ENCODE measurements at regions not wholly inside any gene's neighbourhood (a gene's known extent, or its start where the extent isn't known, plus 50 kb on each side); places are given as distances from the start of the nearest gene placed in this dataset.
A peak's percentile ranks its signal among the peaks of the same experiment; 100 is the strongest.

DNA sequence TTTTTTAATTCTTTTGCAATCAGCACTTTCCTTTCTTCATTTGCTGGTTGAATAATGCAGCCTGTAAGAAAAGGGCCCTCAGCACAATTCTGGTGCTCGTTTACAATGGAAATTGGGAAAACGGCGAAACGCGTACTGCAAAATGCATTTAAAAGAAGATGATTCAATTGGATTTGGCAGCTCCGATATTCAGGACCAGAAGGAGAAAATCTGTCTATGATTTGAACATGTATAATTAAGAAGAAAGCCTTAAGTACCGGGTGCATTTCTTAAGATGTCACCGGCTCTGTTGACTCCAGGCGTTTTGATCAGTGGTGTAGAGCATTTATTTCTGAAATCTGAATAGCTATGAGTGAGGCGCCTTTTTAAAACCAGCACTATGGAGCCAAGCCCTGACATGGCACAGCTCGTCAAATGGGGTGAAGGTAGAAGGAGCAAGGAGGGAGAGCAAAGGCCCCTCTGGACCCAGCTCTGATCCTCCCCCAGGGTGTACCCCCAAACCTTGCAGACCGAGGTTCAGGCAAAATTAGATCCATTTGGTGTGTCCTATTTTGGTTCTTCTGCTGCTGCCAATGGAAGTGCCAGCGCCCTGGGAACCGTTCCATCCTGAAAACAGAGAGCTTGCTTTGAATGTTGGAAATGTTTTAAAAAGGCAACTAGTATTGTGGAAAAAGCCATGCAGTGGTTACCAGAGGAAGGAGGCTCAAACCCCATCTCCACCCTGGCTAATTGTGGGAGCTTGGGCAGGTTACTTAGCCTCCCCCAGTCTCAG lies 161.4 kb upstream of the RPL38 start:
- H3K27me3 ChIP-seq, result no peaks in the 10 kb centered on the region
- H3K4me1 ChIP-seq, result peaks cover 0 to 11% (median 8%) of the 10 kb centered on the region in 4 donors
- no peaks in the 10 kb centered on the region for H3K36me3 ChIP-seq
- no peak for TF ChIP-seq CTCF (IDR thresholded peaks at IDR 0.05)
- intact Hi-C loops (cut with DNase I; ENCODE audit: low total_unique reads), result no loop called here
- no peak overlapping the region for H3K27ac ChIP-seq
- no peak overlapping the region for H3K4me3 ChIP-seq
- no peaks in the 10 kb centered on the region for H3K9me3 ChIP-seq
- no peak for DNase-seq

GRCh38 chr17:74042744-74043486 lies 160.6 kb upstream of the RPL38 start:
- Histone ChIP-seq H3K27ac (no peak overlapping the region), H3K9me3 (no peaks in the 10 kb centered on the region), H3K36me3 (no peaks in the 10 kb centered on the region), H3K4me3 (no peak overlapping the region), H3K27me3 (peaks cover 0 to 2% of the 10 kb centered on the region in 2 donors), H3K4me1 (peaks cover 0 to 11% (median 8%) of the 10 kb centered on the region in 4 donors)
- intact Hi-C loops (cut with DNase I; ENCODE audit: low total_unique reads), result no loop called here
- no peak for TF ChIP-seq CTCF (IDR thresholded peaks at IDR 0.05)
- peak; percentile 54 to 79 for DNase-seq

DNA sequence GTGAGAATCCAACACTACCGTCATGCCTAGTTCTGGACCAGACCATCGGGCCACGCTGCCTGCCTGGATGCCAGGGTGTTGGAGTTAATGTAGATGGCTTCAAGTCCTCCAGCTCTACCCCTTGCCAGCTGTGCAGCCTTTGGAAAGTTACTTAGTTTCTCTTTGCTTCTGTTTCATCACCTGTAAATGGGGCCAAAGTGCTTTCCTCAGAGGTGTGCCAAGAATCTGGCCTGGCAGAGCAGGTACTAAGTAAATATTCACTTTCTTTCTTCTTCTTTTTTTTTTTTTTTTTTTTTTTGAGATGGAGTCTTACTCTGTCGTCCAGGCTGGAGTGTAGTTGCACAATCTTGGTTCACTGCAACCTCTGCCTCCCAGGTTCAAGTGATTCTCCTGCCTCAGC lies 159.5 kb upstream of the RPL38 start:
- H3K27me3 ChIP-seq, result peaks cover 0 to 13% of the 10 kb centered on the region in 2 donors
- no peak for DNase-seq
- peaks cover 0 to 11% (median 8%) of the 10 kb centered on the region in 4 donors for H3K4me1 ChIP-seq
- TF ChIP-seq CTCF (IDR thresholded peaks at IDR 0.05), result no peak
- intact Hi-C loops (cut with DNase I; ENCODE audit: low total_unique reads), result no loop called here
- no peaks in the 10 kb centered on the region for H3K9me3 ChIP-seq
- no peaks in the 10 kb centered on the region for H3K36me3 ChIP-seq
- H3K27ac ChIP-seq, result no peak overlapping the region
- H3K4me3 ChIP-seq, result no peak overlapping the region

GRCh38 chr17:74045608-74046280 lies 157.7 kb upstream of the RPL38 start:
- peaks cover 0 to 26% of the 10 kb centered on the region in 2 donors for H3K27me3 ChIP-seq
- intact Hi-C loops (cut with DNase I; ENCODE audit: low total_unique reads), result no loop called here

More at GRCh38 chr17:74045608-74046280, 157.7 kb upstream of the RPL38 start:
- Histone ChIP-seq H3K4me1 (peaks cover 0 to 11% (median 8%) of the 10 kb centered on the region in 4 donors), H3K9me3 (no peaks in the 10 kb centered on the region), H3K27ac (no peak overlapping the region), H3K36me3 (no peaks in the 10 kb centered on the region), H3K4me3 (no peak overlapping the region)
- no peak for TF ChIP-seq CTCF (IDR thresholded peaks at IDR 0.05)
- DNase-seq, result no peak

Measured in tibial artery (tissue), 4 donors.